ENCODE measurements at regions not wholly inside any gene's neighbourhood (a gene's known extent, or its start where the extent isn't known, plus 50 kb on each side); places are given as distances from the start of the nearest gene placed in this dataset.

DNA sequence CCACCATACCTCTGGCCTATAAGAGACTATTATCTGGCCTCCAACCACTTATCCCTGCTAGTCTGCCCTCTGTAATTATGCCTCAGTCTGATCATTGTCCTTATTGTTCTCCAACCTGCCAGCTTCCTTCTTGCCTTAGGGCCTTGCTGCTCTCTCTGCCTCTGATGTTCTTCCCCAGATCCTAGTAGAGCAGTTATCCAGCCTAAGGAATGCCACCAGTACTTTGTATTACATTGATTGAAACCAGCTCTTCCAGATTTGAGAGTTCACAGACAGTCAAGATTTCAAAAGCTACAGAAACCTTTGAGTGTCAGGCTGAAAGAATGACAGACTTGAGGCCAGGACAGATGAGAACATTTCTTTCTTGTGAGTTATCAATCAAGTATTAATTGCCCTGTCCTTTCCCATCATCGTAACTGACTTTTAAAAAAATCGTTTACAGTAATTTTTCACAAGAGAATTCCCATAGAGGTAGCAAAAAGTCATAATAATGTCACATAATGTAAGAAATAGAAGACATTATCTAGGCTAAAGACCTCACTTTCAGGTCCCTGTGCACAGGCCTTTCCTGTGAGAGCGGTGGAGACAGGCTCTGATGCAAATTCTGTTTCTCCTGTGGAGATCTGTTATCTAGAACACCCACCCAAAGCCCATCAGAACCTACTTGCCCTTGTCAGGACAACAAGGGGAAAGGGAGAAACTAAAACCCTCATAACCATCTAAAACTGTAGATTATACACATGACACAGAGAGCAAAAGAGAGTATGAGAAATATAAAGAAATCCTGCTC lies 64.1 kb upstream of the GUCY1A1 start:
- peak in 1 of 2 experiments; percentile 19 for DNase-seq (ENCODE audit: low read depth in 1 of 2, low spot score in 1 of 2)
- no peak for TF ChIP-seq JUND (IDR thresholded peaks at IDR 0.05; ENCODE audit: low read depth)
- in situ Hi-C loops (cut with HindIII; ENCODE audit: low pct_unique_long_range_greater_than_20kb, low sequenced_read_pairs): no loop called here

DNA sequence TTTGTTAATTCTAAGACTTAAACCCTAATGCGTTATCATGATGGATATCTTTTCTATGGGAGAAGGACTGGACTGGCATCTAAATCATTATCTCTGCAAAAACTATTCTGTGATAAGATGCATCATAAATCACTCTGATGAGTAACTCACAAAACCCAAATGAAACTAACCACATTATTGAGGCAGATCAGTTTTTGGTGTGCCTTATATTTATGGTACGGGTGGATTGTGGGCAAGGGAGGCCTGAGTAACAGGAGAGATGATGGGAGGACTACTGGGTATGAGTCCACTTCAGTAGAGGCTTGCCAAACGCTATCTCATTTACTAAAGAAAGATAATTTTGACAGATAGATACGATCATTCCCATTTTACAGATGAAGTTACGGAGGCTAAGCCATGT lies 66.4 kb upstream of the GUCY1A1 start:
- TF ChIP-seq JUND (IDR thresholded peaks at IDR 0.05; ENCODE audit: low read depth): no peak
- in situ Hi-C loops (cut with HindIII; ENCODE audit: low pct_unique_long_range_greater_than_20kb, low sequenced_read_pairs): no loop called here

DNA sequence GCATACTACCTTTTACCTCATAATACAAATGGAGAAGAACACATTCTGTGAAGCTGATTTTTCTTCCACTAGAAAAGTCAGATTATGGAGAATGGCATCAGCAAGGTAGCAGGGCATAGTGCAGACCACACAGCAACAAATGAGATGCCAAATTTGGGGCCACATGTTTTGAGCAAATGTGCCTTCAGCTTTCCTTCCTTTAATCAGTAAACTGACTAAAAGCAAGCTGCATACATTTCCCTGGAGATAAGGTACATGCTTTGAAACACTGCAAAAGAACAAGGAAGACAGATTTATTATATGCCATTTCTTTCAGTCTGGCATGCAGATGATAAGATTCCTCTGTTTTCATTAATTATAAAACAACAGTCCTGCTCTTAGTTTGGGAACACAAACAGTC lies 67.1 kb upstream of the GUCY1A1 start:
- TF ChIP-seq JUND (IDR thresholded peaks at IDR 0.05; ENCODE audit: low read depth): no peak
- in situ Hi-C loops (cut with HindIII; ENCODE audit: low pct_unique_long_range_greater_than_20kb, low sequenced_read_pairs): no loop called here
- no peak for DNase-seq (ENCODE audit: low read depth in 1 of 2, low spot score in 1 of 2)

More for the DNA sequence above, 66.4 kb upstream of the GUCY1A1 start:
- no peak for DNase-seq (ENCODE audit: low read depth in 1 of 2, low spot score in 1 of 2)

DNA sequence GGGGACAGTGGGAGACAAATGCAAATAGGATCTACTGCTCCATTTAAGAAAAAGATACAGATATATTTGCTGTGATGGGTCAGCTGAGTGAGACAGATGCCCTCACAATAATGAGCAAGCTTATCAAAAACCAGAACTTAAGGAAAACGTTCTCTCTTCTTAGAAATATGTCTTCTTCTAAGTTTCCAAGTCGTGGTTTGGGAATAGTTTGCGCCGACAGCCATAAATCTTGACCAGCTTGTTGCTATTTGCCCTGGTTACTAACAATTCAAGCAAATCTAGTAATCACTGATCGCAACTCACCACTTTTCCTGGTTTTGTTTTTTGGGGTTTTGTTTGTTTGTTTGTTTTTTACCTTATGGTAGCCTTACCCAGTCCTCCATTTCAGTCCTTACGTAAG lies 67.6 kb upstream of the GUCY1A1 start:
- no peak for TF ChIP-seq JUND (IDR thresholded peaks at IDR 0.05; ENCODE audit: low read depth)
- DNase-seq (ENCODE audit: low read depth in 1 of 2, low spot score in 1 of 2): no peak
- in situ Hi-C loops (cut with HindIII; ENCODE audit: low pct_unique_long_range_greater_than_20kb, low sequenced_read_pairs): no loop called here

DNA sequence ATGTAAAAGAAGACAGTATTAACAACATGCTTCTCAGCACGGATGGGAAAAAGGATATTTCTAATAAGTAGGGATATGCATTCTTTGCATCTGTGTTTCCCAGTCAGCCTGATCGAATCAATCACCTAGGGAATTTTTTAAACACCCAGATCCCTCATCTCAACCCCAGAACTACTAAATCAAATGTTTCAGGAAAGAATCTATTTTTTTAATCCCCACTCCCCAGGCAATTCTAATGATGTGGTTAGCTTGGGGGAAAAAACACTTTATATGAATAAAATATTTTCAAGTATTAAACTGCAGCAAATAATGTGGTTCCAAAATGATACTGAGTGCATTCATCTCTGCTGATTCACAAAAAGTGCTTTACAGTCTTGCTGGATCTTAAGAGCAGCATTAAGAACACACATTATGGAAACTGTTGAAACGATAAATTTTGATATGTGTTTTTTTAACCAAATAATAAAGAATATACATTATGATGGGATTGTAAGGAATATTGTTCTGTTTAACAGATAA lies 68.7 kb upstream of the GUCY1A1 start:
- no peak for DNase-seq (ENCODE audit: low read depth in 1 of 2, low spot score in 1 of 2)
- TF ChIP-seq JUND (IDR thresholded peaks at IDR 0.05; ENCODE audit: low read depth): no peak
- in situ Hi-C loops (cut with HindIII; ENCODE audit: low pct_unique_long_range_greater_than_20kb, low sequenced_read_pairs): no loop called here

DNA sequence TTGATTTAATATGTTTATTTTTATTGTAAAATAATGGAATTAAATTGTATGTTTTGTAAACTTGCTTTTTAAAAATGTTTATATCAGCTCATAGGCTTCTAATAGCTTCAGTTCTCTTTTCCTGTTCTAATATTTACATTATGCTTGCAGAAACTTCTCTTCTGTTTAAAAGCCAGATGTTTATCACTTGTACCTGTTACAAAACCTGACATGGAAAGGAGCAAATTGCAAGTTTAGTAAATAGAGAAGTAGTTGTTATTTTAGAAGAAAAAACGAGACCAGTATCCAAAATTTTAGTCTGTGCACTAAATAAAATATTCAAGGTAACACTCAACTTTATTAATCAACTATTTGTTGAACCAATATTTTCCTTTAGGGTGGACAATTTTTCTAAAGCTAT lies 69.4 kb upstream of the GUCY1A1 start:
- TF ChIP-seq JUND (IDR thresholded peaks at IDR 0.05; ENCODE audit: low read depth): no peak
- in situ Hi-C loops (cut with HindIII; ENCODE audit: low pct_unique_long_range_greater_than_20kb, low sequenced_read_pairs): no loop called here
- no peak for DNase-seq (ENCODE audit: low read depth in 1 of 2, low spot score in 1 of 2)

DNA sequence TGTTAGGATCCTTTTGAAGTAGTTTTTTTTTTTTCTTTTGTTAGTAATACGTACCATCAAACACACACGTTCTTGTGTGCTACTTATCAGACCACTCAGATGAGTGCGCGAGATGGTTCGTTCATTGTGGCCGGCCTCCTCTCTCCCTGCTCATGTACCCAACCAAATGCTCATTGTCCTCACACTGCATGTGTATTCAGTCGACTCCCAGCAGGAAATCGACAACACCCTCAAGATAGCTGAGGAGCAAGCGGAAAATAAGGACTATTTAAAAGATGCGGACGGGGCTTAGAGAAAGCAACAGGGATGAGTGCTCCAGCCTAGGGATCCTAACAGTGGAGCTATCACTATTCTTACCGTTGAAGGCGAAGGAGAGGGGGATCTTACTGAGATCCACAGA lies 72.9 kb upstream of the GUCY1A1 start:
- in situ Hi-C loops (cut with HindIII; ENCODE audit: low pct_unique_long_range_greater_than_20kb, low sequenced_read_pairs): no loop called here
- DNase-seq (ENCODE audit: low read depth in 1 of 2, low spot score in 1 of 2): no peak
- TF ChIP-seq JUND (IDR thresholded peaks at IDR 0.05; ENCODE audit: low read depth): no peak

DNA sequence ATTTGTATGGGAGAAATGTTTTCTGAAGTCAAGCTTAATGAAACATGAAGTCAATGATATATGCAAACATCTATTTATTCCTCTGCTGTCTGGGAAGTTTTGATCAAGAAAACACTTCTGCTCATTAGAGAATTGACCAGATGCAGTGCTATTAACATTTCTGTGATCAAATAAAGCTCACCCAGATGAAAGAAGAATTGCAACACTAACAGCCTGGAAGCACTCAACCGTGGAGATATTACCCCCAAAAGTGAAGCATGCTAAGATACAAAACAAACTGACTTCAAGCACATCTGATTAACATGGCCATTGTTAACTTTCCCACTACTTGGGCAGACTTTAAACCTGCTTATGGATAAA lies 73.7 kb upstream of the GUCY1A1 start:
- no peak for TF ChIP-seq JUND (IDR thresholded peaks at IDR 0.05; ENCODE audit: low read depth)
- no peak for DNase-seq (ENCODE audit: low read depth in 1 of 2, low spot score in 1 of 2)
- in situ Hi-C loops (cut with HindIII; ENCODE audit: low pct_unique_long_range_greater_than_20kb, low sequenced_read_pairs): no loop called here

DNA sequence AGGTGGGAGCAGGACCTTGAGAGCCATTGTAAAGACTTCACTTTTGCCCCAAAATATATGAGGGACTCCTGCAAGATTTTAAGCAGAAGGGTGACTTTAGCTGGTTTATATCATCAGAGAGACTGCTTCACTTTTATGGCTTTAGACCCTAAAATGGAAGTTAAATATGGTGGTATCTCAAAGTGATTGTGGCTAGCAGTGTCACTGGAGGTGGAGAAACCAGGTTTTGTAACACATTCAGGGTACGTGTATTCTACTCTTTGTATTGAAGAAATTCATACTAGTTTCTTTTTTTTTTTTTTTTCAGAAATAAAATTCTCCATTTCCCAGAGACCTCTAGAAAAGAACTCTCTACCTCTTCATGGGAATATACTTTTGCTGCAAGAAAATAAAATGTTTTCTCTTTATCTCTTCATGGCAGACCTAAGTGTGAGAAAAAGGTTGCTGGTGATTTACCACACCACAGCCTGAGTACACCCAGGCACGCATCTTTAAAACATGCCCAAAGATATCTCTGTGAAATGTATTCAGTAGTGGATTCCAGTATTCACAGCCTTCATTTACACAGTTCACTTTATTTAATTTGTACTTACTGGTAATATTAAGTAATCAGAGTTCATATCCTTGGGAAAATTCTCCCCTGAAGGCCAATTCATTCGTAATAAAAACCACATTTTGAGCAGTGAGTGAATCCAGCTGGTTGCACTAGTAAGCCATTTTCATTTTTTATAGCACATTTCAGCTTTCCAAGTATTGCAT lies 74.3 kb upstream of the GUCY1A1 start:
- in situ Hi-C loops (cut with HindIII; ENCODE audit: low pct_unique_long_range_greater_than_20kb, low sequenced_read_pairs): no loop called here
- DNase-seq (ENCODE audit: low read depth in 1 of 2, low spot score in 1 of 2): no peak
- TF ChIP-seq JUND (IDR thresholded peaks at IDR 0.05; ENCODE audit: low read depth): no peak

DNA sequence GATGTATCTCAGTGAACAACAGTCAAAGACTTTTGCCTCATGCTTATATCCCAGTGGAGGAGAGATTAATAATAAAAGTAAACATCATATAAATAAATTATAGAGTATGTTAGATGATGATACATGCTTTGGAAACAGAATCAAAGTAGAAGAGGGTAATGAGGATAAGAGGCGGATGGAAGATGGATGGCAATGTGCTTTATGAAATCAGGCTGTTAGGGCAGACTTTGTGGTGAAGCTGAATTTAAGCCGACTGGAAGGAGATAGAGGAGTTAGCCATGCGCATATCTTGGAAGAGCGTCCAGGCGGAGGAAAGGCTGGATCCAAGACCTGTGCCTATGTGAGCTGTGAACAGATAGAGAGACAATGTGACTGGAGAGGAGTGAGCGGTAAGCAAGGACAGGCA lies 74.9 kb upstream of the GUCY1A1 start:
- in situ Hi-C loops (cut with HindIII; ENCODE audit: low pct_unique_long_range_greater_than_20kb, low sequenced_read_pairs): no loop called here
- DNase-seq (ENCODE audit: low read depth in 1 of 2, low spot score in 1 of 2): no peak
- TF ChIP-seq JUND (IDR thresholded peaks at IDR 0.05; ENCODE audit: low read depth): no peak

DNA sequence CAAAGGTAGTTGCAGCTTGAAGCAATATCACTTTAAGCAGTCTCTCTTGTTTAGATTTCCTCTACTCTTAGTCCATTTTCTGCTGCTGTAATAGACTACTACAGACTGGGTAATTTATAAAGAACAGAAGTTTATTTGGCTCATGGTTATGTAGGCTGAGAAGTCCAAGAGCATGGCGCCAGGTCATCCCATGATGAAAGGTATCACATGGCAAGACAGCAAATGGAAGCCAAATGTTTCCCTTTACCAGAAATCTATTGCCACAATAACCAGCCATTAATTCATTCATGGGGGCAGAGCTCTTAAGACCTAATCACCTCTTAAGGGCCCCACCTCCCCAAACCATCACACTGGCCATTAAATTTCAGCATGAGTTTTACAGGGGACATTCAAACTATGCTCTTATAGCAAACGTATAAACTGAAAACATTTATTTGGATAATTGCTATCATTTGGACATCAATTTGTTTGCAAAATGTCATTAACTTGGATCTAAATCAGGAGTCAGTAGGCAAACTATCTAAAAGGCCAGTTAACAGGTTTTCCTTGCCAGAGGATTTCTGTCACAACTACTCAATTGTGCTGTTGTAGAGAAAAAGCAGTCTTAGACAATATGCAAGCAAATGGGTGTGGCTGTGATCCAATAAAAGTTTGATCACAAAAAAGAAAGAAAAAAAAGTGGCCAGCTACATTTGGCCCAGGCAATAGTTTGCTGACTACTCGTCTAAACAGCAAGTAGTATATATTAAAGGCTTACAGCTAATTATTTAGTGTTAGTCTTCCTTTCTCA lies 75.7 kb upstream of the GUCY1A1 start:
- in situ Hi-C loops (cut with HindIII; ENCODE audit: low pct_unique_long_range_greater_than_20kb, low sequenced_read_pairs): no loop called here
- no peak for TF ChIP-seq JUND (IDR thresholded peaks at IDR 0.05; ENCODE audit: low read depth)
- DNase-seq (ENCODE audit: low read depth in 1 of 2, low spot score in 1 of 2): no peak

DNA sequence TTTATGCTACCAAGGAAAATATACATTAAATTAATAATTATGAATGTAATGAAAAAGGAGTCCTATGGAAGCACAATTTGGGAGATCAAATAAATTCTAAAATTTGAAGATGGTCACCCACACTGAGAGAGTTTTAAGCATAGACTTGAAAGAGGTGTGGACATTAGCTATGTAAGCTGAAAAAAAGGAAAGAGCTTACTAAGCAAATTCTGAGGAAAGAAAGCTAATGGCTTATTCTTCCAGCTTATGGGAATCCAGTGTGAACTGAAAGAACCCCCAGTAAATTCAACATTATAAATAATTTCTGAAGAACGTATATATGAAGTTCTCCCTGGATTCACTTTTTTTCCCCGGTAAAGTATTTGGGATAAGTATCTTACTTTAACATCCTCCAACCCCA lies 78.2 kb upstream of the GUCY1A1 start:
- TF ChIP-seq JUND (IDR thresholded peaks at IDR 0.05; ENCODE audit: low read depth): no peak

DNA sequence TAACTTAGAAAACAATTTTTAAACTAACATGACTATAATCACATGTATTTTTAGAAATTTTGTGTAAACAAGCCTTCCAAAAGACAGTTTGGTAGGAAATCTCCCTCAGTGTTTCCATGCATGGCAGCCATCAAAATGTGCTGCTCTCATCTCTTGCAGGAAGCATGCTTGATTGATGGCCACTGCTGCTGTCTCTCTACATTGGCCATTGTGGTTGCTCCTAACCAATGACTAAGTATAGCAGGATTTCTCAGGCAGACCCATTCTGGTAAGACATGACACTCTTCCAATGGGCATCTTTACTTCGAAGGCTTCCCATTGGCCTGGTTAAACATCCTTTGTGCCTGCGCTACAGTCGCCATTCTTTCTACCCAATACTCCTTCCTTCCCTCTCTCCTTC lies 78.9 kb upstream of the GUCY1A1 start:
- no peak for DNase-seq (ENCODE audit: low read depth in 1 of 2, low spot score in 1 of 2)
- TF ChIP-seq JUND (IDR thresholded peaks at IDR 0.05; ENCODE audit: low read depth): no peak
- in situ Hi-C loops (cut with HindIII; ENCODE audit: low pct_unique_long_range_greater_than_20kb, low sequenced_read_pairs): no loop called here

More for the DNA sequence above, 78.2 kb upstream of the GUCY1A1 start:
- in situ Hi-C loops (cut with HindIII; ENCODE audit: low pct_unique_long_range_greater_than_20kb, low sequenced_read_pairs): no loop called here
- no peak for DNase-seq (ENCODE audit: low read depth in 1 of 2, low spot score in 1 of 2)
